Mammary epithelial cell (primary cell): ENCODE measurements at regions not wholly inside any gene's neighbourhood (a gene's known extent, or its start where the extent isn't known, plus 50 kb on each side); places are given as distances from the start of the nearest gene placed in this dataset.

Experiments
- EZH2 ChIP-seq: IDR thresholded peaks from 2 replicates; pipeline ENCODE4 v1.6.1; 2012; ENCODE audit warnings: low read length, inconsistent platforms, borderline replicate concordance
- TF ChIP-seq, protein P1 (sequence below), 2 donors: IDR thresholded peaks in 1 of 2; conservative IDR thresholded peaks in 1 of 2; 2 replicates each; pipeline ENCODE4 v1.5.1; 2011 to 2012; ENCODE audit warnings: inconsistent platforms in 2 of 2, low read length in 2 of 2, mild to moderate bottlenecking in 2 of 2, control low read depth in 1 of 2, low read depth in 1 of 2; ENCODE audit not compliant: insufficient read depth in 1 of 2; ENCODE audit errors: extremely low read depth in 1 of 2

DNA sequence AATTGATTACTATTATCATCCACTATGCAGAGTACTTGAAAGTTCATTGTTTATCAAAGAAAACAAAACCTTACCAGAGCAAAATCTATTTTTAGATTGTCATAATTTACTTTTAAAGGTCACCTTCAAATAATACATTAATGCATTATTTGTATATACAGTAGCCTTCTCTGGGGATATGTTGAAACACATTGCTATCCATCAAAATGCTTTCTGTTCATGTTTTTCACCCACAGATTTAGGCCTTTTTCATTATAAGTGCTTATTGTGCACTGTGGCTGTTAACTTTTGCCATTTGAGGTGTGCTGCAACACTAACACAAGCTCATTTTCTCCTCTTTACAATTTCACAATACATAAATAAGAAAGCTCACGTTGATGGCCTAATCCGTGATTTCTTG lies 74.1 kb upstream of the ANKRD50 start:
- TF ChIP-seq, protein P1, sequence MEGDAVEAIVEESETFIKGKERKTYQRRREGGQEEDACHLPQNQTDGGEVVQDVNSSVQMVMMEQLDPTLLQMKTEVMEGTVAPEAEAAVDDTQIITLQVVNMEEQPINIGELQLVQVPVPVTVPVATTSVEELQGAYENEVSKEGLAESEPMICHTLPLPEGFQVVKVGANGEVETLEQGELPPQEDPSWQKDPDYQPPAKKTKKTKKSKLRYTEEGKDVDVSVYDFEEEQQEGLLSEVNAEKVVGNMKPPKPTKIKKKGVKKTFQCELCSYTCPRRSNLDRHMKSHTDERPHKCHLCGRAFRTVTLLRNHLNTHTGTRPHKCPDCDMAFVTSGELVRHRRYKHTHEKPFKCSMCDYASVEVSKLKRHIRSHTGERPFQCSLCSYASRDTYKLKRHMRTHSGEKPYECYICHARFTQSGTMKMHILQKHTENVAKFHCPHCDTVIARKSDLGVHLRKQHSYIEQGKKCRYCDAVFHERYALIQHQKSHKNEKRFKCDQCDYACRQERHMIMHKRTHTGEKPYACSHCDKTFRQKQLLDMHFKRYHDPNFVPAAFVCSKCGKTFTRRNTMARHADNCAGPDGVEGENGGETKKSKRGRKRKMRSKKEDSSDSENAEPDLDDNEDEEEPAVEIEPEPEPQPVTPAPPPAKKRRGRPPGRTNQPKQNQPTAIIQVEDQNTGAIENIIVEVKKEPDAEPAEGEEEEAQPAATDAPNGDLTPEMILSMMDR (conservative IDR thresholded peaks at IDR 0.05 in 1 of 2, IDR thresholded peaks at IDR 0.05 in 1 of 2; ENCODE audit: extremely low read depth in 1 of 2, insufficient read depth in 1 of 2, low read depth in 1 of 2, low read length in 2 of 2): no peak
- no peak for TF ChIP-seq EZH2
